Parathyroid adenoma (tissue), 2 donors: ENCODE measurements at regions not wholly inside any gene's neighbourhood (a gene's known extent, or its start where the extent isn't known, plus 50 kb on each side); places are given as distances from the start of the nearest gene placed in this dataset.

Experiments used
- H2AFZ ChIP-seq: fragments of 300-600 bp; sonication (generic); one replicate; pipeline ENCODE4 v1.7.0; 2017; ENCODE audit warnings: antibody characterized with exemption, mild to moderate bottlenecking
- H3K27ac ChIP-seq: fragments of 300-600 bp; sonication (generic); one replicate; pipeline ENCODE4 v1.7.0; 2017
- H3K27me3 ChIP-seq: fragments of 300-600 bp; sonication (generic); one replicate; pipeline ENCODE4 v1.7.0; 2017; ENCODE audit warnings: low read length; ENCODE audit not compliant: control insufficient read depth, insufficient read depth
- H3K36me3 ChIP-seq: fragments of 300-600 bp; sonication (generic); one replicate; pipeline ENCODE4 v1.7.0; 2017; ENCODE audit warnings: low read length; ENCODE audit not compliant: control insufficient read depth, insufficient read depth
- H3K4me1 ChIP-seq: fragments of 300-600 bp; sonication (generic); one replicate; pipeline ENCODE4 v1.7.0; 2017; ENCODE audit warnings: control low read depth
- H3K4me2 ChIP-seq: fragments of 300-600 bp; sonication (generic); one replicate; pipeline ENCODE4 v1.7.0; 2017; ENCODE audit warnings: low read length
- H3K4me3 ChIP-seq: fragments of 300-600 bp; sonication (generic); one replicate; pipeline ENCODE4 v1.7.0; 2017; ENCODE audit warnings: low read depth, low read length
- H3K79me2 ChIP-seq: fragments of 300-600 bp; sonication (generic); one replicate; pipeline ENCODE4 v1.7.0; 2017; ENCODE audit warnings: control low read depth
- H3K9ac ChIP-seq: fragments of 300-600 bp; sonication (generic); one replicate; pipeline ENCODE4 v1.7.0; 2017; ENCODE audit warnings: mild to moderate bottlenecking
- H3K9me3 ChIP-seq: fragments of 300-600 bp; sonication (generic); one replicate; pipeline ENCODE4 v1.7.0; 2017; ENCODE audit warnings: low read length; ENCODE audit not compliant: control insufficient read depth
- TF ChIP-seq, protein P1 (sequence below): fragments of 300-600 bp; sonication (generic); IDR thresholded peaks from one replicate; pipeline ENCODE4 v1.7.0; 2017; ENCODE audit warnings: antibody characterized with exemption, mild to moderate bottlenecking
- donor health status: primary hyperparathyroidism.

DNA sequence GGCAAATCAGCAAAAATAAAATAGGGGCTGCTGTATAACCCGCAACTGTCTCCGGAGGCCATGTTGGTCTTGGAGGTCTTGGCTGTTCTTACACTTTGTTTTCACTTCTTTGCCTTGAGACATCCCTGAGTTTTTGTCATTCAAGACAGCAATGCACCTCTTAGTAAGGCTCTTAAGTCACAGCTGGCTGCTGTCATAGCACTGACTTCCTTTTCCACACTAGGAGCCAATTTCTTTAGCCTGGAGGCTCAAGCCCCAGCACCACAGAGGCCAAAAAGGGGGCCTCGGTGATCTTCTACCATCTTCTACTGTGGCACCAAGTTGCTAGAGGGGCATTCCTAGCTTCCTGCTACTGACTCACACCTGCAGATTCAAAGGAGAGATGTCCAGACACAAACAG lies 536.3 kb downstream of the CDH26 start:
- no peaks in the 10 kb centered on the region for H3K9me3 ChIP-seq
- H3K27me3 ChIP-seq, result no peaks in the 10 kb centered on the region
- no peak overlapping the region for H3K27ac ChIP-seq
- H2AFZ ChIP-seq, result no peak overlapping the region
- H3K36me3 ChIP-seq, result no peaks in the 10 kb centered on the region
- H3K4me3 ChIP-seq, result no peak overlapping the region
- TF ChIP-seq, protein P1, sequence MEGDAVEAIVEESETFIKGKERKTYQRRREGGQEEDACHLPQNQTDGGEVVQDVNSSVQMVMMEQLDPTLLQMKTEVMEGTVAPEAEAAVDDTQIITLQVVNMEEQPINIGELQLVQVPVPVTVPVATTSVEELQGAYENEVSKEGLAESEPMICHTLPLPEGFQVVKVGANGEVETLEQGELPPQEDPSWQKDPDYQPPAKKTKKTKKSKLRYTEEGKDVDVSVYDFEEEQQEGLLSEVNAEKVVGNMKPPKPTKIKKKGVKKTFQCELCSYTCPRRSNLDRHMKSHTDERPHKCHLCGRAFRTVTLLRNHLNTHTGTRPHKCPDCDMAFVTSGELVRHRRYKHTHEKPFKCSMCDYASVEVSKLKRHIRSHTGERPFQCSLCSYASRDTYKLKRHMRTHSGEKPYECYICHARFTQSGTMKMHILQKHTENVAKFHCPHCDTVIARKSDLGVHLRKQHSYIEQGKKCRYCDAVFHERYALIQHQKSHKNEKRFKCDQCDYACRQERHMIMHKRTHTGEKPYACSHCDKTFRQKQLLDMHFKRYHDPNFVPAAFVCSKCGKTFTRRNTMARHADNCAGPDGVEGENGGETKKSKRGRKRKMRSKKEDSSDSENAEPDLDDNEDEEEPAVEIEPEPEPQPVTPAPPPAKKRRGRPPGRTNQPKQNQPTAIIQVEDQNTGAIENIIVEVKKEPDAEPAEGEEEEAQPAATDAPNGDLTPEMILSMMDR, result no peak
- no peak overlapping the region for H3K4me2 ChIP-seq
- no peaks in the 10 kb centered on the region for H3K79me2 ChIP-seq
- no peaks in the 10 kb centered on the region for H3K4me1 ChIP-seq
- H3K9ac ChIP-seq, result no peak overlapping the region

DNA sequence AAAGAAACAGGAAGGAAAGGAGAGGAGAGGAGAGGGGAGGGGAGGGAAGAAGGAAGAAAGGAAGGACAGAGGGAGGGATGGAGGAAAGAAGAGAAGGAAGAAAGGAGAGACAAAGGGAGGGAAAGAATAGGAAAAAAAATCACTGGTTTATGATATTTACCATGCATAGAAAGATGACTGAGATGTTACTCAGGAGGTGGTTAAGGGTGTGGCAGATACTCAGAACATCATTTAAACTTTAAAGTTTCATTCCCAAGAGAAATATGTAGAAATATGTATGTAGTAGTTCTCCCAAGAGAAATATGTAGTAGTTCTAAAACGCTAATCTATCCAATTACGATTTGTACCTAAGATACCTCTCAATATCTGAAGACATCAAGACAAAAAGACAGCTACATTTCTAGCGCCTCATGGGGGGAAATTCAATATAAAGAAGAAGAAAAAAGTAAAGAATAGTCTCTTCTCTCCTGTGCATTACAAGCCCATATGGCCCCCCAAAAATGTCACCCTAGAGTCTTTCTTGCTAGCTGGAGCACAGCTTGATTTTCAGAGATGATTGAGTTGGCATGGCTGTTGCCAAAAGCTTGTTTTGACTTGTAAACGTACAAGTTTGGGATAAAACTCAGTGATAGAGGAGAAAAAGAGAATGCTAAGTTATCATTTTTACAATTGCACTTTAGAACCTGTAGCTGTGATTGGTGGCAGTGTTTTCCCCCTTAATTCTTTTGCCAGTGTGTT lies 539.2 kb downstream of the CDH26 start:
- Histone ChIP-seq H3K4me2 (no peak overlapping the region), H3K36me3 (no peaks in the 10 kb centered on the region), H3K9me3 (no peaks in the 10 kb centered on the region), H3K27me3 (no peaks in the 10 kb centered on the region), H3K4me3 (no peak overlapping the region), H3K27ac (no peak overlapping the region), H3K4me1 (no peaks in the 10 kb centered on the region), H3K79me2 (no peaks in the 10 kb centered on the region), H3K9ac (no peak overlapping the region), H2AFZ (no peak overlapping the region)
- TF ChIP-seq, protein P1, result no peak

DNA sequence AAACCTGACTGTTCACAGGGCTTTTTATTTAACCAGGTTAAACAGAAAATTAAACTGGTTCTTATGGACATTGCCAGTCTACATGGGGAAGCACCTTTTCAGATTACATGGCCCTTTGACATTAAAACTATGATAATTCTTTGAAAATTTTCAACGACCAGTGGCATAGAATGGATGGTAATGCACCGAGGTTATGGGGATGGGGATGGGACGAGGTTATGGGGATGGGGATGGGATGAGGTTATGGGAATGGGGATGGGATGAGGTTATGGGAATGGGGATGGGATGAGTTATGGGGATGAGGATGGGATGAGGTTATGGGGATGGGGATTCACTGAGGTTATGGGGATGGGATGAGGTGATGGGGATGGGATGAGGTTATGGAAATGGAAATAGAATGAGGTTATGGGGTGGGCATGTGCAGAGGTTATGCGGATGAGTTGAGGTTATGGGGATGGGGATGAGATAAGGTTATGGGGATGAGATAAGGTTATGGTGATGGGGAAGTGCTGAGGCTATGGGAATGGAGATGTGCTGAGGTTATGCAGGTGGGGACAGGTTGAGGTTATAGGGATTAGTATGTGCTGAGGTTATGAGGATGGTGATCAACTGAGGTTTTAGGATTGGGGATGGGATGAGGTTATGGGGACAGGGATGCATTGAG lies 541.9 kb downstream of the CDH26 start:
- H3K4me1 ChIP-seq, result no peaks in the 10 kb centered on the region
- H3K79me2 ChIP-seq, result no peaks in the 10 kb centered on the region
- no peak overlapping the region for H3K27ac ChIP-seq
- H3K9me3 ChIP-seq, result no peaks in the 10 kb centered on the region
- no peak overlapping the region for H3K4me2 ChIP-seq
- TF ChIP-seq, protein P1, result no peak
- H3K4me3 ChIP-seq, result no peak overlapping the region
- H3K36me3 ChIP-seq, result no peaks in the 10 kb centered on the region
- no peak overlapping the region for H3K9ac ChIP-seq
- no peak overlapping the region for H2AFZ ChIP-seq
- H3K27me3 ChIP-seq, result no peaks in the 10 kb centered on the region

DNA sequence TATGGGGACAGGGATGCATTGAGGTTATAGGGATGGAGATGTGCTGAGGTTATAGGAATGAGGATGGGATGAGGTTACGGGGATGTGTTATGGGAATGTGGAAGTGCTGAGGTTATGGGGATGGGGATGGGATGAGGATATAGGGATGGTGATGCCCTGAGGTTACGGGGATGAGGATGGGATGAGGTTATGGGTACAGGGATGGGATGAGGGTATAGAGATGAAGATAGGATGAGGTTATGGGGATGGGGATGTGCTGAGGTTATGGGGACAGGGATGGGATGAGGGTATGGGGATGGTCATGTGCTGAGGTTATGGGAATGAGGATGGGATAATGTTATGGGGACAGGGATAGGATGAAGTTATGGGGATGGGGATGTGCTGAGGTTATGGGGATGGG lies 542.8 kb downstream of the CDH26 start:
- TF ChIP-seq, protein P1, result no peak
- Histone ChIP-seq H3K9ac (no peak overlapping the region), H3K4me1 (no peaks in the 10 kb centered on the region), H3K4me2 (no peak overlapping the region), H3K79me2 (no peaks in the 10 kb centered on the region), H3K36me3 (no peaks in the 10 kb centered on the region), H3K4me3 (no peak overlapping the region), H3K27ac (no peak overlapping the region), H3K27me3 (no peaks in the 10 kb centered on the region), H2AFZ (no peak overlapping the region), H3K9me3 (no peaks in the 10 kb centered on the region)

DNA sequence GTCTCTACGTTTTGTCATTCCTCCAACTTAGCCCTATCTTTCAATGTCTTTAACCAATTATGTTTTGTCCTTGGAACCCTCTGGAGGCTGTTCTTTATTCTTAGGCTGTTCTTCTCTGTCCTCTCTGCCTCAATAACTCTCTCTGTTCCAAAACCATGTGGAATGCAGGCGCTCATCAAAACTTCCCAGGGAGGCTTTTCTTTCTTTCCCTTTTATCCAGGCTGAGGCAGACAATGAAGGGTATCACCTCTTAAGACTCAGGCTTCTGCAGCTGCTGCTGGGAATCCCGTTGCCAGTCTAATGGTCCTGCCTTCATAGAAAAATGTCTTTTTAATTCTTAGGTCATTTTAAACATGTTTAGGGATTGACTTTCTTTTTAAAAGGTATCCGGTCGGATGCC lies 544.7 kb downstream of the CDH26 start:
- TF ChIP-seq, protein P1, result no peak
- H3K4me1 ChIP-seq, result no peaks in the 10 kb centered on the region
- no peak overlapping the region for H3K4me2 ChIP-seq
- no peak overlapping the region for H3K9ac ChIP-seq
- no peak overlapping the region for H3K4me3 ChIP-seq
- H3K79me2 ChIP-seq, result no peaks in the 10 kb centered on the region
- H3K27ac ChIP-seq, result no peak overlapping the region
- no peaks in the 10 kb centered on the region for H3K36me3 ChIP-seq
- no peaks in the 10 kb centered on the region for H3K27me3 ChIP-seq
- H3K9me3 ChIP-seq, result no peaks in the 10 kb centered on the region
- no peak overlapping the region for H2AFZ ChIP-seq
